Ovary (tissue), 7 donors: ENCODE measurements at regions not wholly inside any gene's neighbourhood (a gene's known extent, or its start where the extent isn't known, plus 50 kb on each side); places are given as distances from the start of the nearest gene placed in this dataset.

ENCODE experiments used
- DNase-seq, 5 donors: peaks; one replicate each; pipeline ENCODE4 v3.0.0-alpha.2; 2019 to 2020
- H3K27ac ChIP-seq, 2 donors: fragments of 200-600 bp; one replicate each; pipeline versions ENCODE4 v1.5.1 to v1.8.0; 2019 to 2022
- H3K27me3 ChIP-seq: fragments of 200-600 bp; one replicate; pipeline ENCODE4 v1.8.0; 2022
- H3K36me3 ChIP-seq: fragments of 200-600 bp; sonication (generic); one replicate; pipeline ENCODE4 v1.5.1; 2019
- H3K4me1 ChIP-seq: one replicate; pipeline ENCODE4 v1.8.1; 2013; ENCODE audit warnings: mild to moderate bottlenecking, moderate library complexity; ENCODE audit not compliant: insufficient read depth
- H3K4me3 ChIP-seq: fragments of 200-600 bp; sonication (generic); one replicate; pipeline ENCODE4 v1.5.1; 2017
- H3K9me3 ChIP-seq, 2 donors: fragments of 200-600 bp in 1 of 2; sonication (generic) in 1 of 2; one replicate each; pipeline versions ENCODE4 v1.5.1 to v1.8.1; 2013 to 2019; ENCODE audit warnings: mild to moderate bottlenecking in 1 of 2, moderate library complexity in 1 of 2
- CTCF ChIP-seq, 3 donors: fragments of 450-650 bp in 2 of 3; fragments of 200-600 bp in 1 of 3; IDR thresholded peaks; one replicate each; pipeline versions ENCODE4 v1.5.1 to v1.8.0; 2016 to 2022; ENCODE audit warnings: antibody characterized with exemption in 3 of 3, mild to moderate bottlenecking in 1 of 3
- EP300 ChIP-seq: sonication (generic); formaldehyde crosslinking; IDR thresholded peaks from one replicate; pipeline ENCODE4 v1.6.1; 2017; ENCODE audit warnings: antibody characterized with exemption
- POLR2A ChIP-seq: fragments of 450-650 bp; IDR thresholded peaks from one replicate; pipeline ENCODE4 v1.6.1; 2017; ENCODE audit warnings: antibody characterized with exemption, mild to moderate bottlenecking, moderate library complexity
- WGBS, 3 donors: extraction: QIAGEN DNeasy Blood & Tissue Kit in 1 of 3; methylation state at CpG; one replicate each; pipeline versions ENCODE4 v1.1.5 to v1.1.7; 2013 to 2017; 5-methylcytosine and 5-hydroxymethylcytosine counted together
- intact Hi-C, 4 donors: fragments of 100-400 bp; cut with DNase I; formaldehyde crosslinking; loops; one replicate each; pipeline versions ENCODE4 v1.11.0 to v1.15.1; 2022 to 2023
- donor health status: DM: no; HTN: no; CAD: no; lungs with moderate emphysema.
- donor health status: DM: no; HTN: no; CAD: no.
- donor health status: Bipolar disorder and iron deficiency.
- donor health status: DM: no; HTN: no; CAD: no.
- donor health status: DM: yes; HTN: yes; CAD: no.

- intact Hi-C loops = loop anchor here in 1 of 4 donors (10.0 kb wide), 1 partner anchor 521 kb away; no protein-coding TSS in a partner anchor
- Histone ChIP-seq H3K27me3 (no peaks in the 10 kb centered on the region), H3K36me3 (no peaks in the 10 kb centered on the region), H3K27ac (no peak overlapping the region), H3K4me1 (no peaks in the 10 kb centered on the region), H3K4me3 (no peak overlapping the region), H3K9me3 (no peaks in the 10 kb centered on the region)
- DNase-seq = no peak
- WGBS, 3 donors = 78 to 81% (median 80%) methylated on average over 2 of the region's 2 CpGs
- TF ChIP-seq POLR2A (no peak), EP300 (no peak), CTCF (IDR thresholded peaks at IDR 0.05) (no peak)
Observed at GRCh38 chr2:176633754-176634153, 364.5 kb downstream of the MTX2 start.

DNA sequence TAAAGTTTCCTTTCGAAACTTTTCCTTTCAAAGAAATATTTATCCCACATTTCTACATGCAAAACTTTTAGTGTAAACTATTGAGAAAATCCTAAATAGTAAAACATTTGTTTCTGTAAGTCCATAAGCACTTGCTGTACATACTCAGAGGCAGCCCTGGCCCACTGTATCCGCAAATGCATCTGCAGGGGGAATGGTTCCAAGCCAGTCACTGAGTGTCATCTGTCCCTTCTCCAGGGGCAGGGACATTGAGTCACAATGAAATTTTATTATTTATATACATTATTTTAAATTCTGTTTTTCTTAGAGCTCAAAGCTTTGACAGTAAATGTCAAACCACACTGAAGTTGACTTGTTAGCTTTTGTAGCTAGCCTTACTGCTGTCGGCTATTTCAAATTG, 367.2 kb downstream of the MTX2 start:
- H3K27ac ChIP-seq = no peak overlapping the region
- no peaks in the 10 kb centered on the region for H3K4me1 ChIP-seq
- H3K36me3 ChIP-seq = no peaks in the 10 kb centered on the region
- DNase-seq = no peak
- no peaks in the 10 kb centered on the region for H3K9me3 ChIP-seq
- WGBS, 3 donors = 77 to 82% (median 79%) methylated on average over 3 of the region's 3 CpGs
- TF ChIP-seq POLR2A = no peak
- no peak for TF ChIP-seq CTCF (IDR thresholded peaks at IDR 0.05)
- TF ChIP-seq EP300 = no peak
- H3K27me3 ChIP-seq = no peaks in the 10 kb centered on the region
- intact Hi-C loops = loop anchor here (2.0 to 10.0 kb wide), 5 partner anchors 179 to 518 kb away; partner anchors contain the start of gene HOXD8 (in 3 of the 4)
- H3K4me3 ChIP-seq = peak overlapping the region; percentile 59

GRCh38 chr2:176637142-176637485, 367.9 kb downstream of the MTX2 start:
- peak overlapping the region; percentile 59 for H3K4me3 ChIP-seq
- peak overlapping the region; percentile 78 to 88 for H3K27ac ChIP-seq
- no peak for TF ChIP-seq POLR2A
- TF ChIP-seq EP300 = no peak
- no peak for TF ChIP-seq CTCF (IDR thresholded peaks at IDR 0.05)
- no peak for DNase-seq
- no peaks in the 10 kb centered on the region for H3K9me3 ChIP-seq
- intact Hi-C loops = loop anchor here (2.0 to 10.0 kb wide), 5 partner anchors 180 to 518 kb away; partner anchors contain the start of gene HOXD8 (in 3 of the 4)
- 12 to 31% (median 12%) methylated on average over 13 of the region's 13 CpGs for WGBS, 3 donors
- H3K36me3 ChIP-seq = no peaks in the 10 kb centered on the region
- no peaks in the 10 kb centered on the region for H3K27me3 ChIP-seq
- H3K4me1 ChIP-seq = no peaks in the 10 kb centered on the region

DNA sequence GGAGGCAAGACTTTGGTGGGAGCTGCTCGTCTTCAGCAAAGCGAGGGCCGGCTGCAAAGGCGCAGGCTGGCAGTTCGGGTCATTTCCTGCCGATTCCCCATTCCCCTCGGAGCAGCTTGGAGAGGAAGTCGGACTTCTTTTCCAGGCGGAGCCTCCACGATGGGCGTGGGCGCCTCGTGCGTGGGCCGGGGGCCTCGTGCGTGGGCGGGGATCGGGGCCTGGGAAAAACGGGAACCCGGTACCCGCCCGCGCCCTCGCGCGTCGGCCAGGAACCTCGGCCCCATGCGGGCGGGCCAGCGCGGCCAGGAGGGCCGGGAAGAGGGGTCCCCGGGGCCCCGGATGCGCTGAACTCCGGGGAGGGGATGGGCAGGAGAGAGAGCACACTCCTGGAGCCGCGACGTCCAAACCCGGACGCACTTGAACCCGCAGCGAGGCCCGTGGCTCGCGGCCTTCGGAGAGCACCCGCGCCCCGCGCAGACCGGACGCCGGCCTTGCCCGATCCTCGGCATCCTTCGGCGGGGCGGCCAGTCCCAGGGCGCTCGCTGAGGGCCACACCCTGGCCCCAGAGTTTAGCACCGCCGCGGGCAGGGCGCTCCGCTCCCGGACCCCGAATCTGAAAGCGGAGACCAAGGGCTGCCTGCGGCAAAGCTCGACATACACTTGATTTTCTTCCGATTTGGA, 368.4 kb downstream of the MTX2 start:
- H3K27me3 ChIP-seq = no peaks in the 10 kb centered on the region

More for the DNA sequence above, 368.4 kb downstream of the MTX2 start:
- no peaks in the 10 kb centered on the region for H3K36me3 ChIP-seq
- peak overlapping the region; percentile 59 for H3K4me3 ChIP-seq
- intact Hi-C loops = loop anchor here (2.0 to 10.0 kb wide), 5 partner anchors 180 to 517 kb away; partner anchors contain the start of gene HOXD8 (in 3 of the 4)
- DNase-seq = peak; percentile 71 to 87 (median 81)
- H3K27ac ChIP-seq = peak overlapping the region; percentile 78 to 88
- 1% methylated on average over 38 to 74 of the region's 74 CpGs for WGBS, 3 donors
- no peaks in the 10 kb centered on the region for H3K9me3 ChIP-seq
- TF ChIP-seq EP300 (no peak), CTCF (IDR thresholded peaks at IDR 0.05) (no peak), POLR2A (no peak)
- no peaks in the 10 kb centered on the region for H3K4me1 ChIP-seq
